Adrenal gland (tissue), 5 donors: ENCODE measurements at regions not wholly inside any gene's neighbourhood (a gene's known extent, or its start where the extent isn't known, plus 50 kb on each side); places are given as distances from the start of the nearest gene placed in this dataset.

Experiments used
- CTCF ChIP-seq, 6 experiments: fragments of 450-650 bp in 4 of 6; fragments of 200-600 bp in 2 of 6; sonication (generic) in 1 of 6; IDR thresholded peaks; 1 replicate in 5 of 6; 2 replicates in 1 of 6; pipeline versions ENCODE4 v1.5.1 to v1.8.0; 2016 to 2021; ENCODE audit warnings: antibody characterized with exemption in 6 of 6, mild to moderate bottlenecking in 2 of 6, moderate library complexity in 1 of 6
- POLR2A ChIP-seq, 2 donors: fragments of 450-650 bp; IDR thresholded peaks; one replicate each; pipeline ENCODE4 v1.6.1; 2017; ENCODE audit warnings: antibody characterized with exemption in 2 of 2, mild to moderate bottlenecking in 2 of 2, moderate library complexity in 1 of 2
- donor health status: DM: no; HTN: no; CAD: no.

GRCh38 chr9:129254566-129255287 is 76.7 kb upstream of the IER5L start:
- TF ChIP-seq POLR2A (IDR thresholded peaks at IDR 0.05) (no peak), CTCF (IDR thresholded peaks at IDR 0.05) (no peak)
